T-helper 2 cell treated with Interferon-gamma antibody and Interleukin-4, amounts not matched to agents 100 ng/mL and 5 ng/mL, for 36 hours (primary cell): ENCODE measurements at regions not wholly inside any gene's neighbourhood (a gene's known extent, or its start where the extent isn't known, plus 50 kb on each side); places are given as distances from the start of the nearest gene placed in this dataset.
"Not testable (repeated sequence)": the region's sequence is repeated elsewhere in the genome, so short reads cannot be mapped to it uniquely, and the experiment has no call there.

ENCODE experiments used
- intact Hi-C: fragments of 100-400 bp; cut with micrococcal nuclease; formaldehyde crosslinking; loops from one replicate; pipeline ENCODE4 v1.15.1; 2023

- intact Hi-C loops: not testable (repeated sequence)
Measured at GRCh38 chr1:222470252-222470805, 77.6 kb downstream of the HHIPL2 start.

GRCh38 chr1:222466150-222466865 is 81.6 kb downstream of the HHIPL2 start:
- intact Hi-C loops: loop anchor here (5.0 to 10.0 kb wide), 3 partner anchors 151 to 658 kb away; partner anchors contain the start of gene MIA3

GRCh38 chr1:222465211-222466041 is 82.5 kb downstream of the HHIPL2 start:
- intact Hi-C loops: loop anchor here (1.0 to 10.0 kb wide), 7 partner anchors 124 to 659 kb away; partner anchors contain the start of genes MIA3 and TAF1A

GRCh38 chr1:222464841-222465210 is 83.1 kb downstream of the HHIPL2 start:
- intact Hi-C loops: loop anchor here (1.0 to 10.0 kb wide), 7 partner anchors 124 to 660 kb away; partner anchors contain the start of genes MIA3 and TAF1A

GRCh38 chr1:222463059-222463730 is 84.7 kb downstream of the HHIPL2 start:
- intact Hi-C loops: loop anchor here (10.0 kb wide), 1 partner anchor 662 kb away; no protein-coding TSS in a partner anchor

GRCh38 chr1:222462601-222463000 is 85.3 kb downstream of the HHIPL2 start:
- intact Hi-C loops: loop anchor here (10.0 kb wide), 1 partner anchor 662 kb away; no protein-coding TSS in a partner anchor

GRCh38 chr1:222461941-222462340 is 86.0 kb downstream of the HHIPL2 start:
- intact Hi-C loops: loop anchor here (10.0 kb wide), 1 partner anchor 663 kb away; no protein-coding TSS in a partner anchor

- intact Hi-C loops: loop anchor here (10.0 kb wide), 6 partner anchors 225 to 1195 kb away; partner anchors contain the start of gene DUSP10
Measured at GRCh38 chr1:222459652-222460051, 88.3 kb downstream of the HHIPL2 start.

- intact Hi-C loops: loop anchor here (10.0 kb wide), 5 partner anchors 223 to 1193 kb away; partner anchors contain the start of gene DUSP10
Measured at GRCh38 chr1:222457513-222457912, 90.4 kb downstream of the HHIPL2 start.

- intact Hi-C loops: loop anchor here (10.0 kb wide), 5 partner anchors 222 to 1192 kb away; partner anchors contain the start of gene DUSP10
Measured at GRCh38 chr1:222457084-222457483, 90.8 kb downstream of the HHIPL2 start.

- intact Hi-C loops: loop anchor here (1.0 to 10.0 kb wide), 8 partner anchors 221 to 1645 kb away; partner anchors contain the start of gene DUSP10
Measured at GRCh38 chr1:222455188-222455879, 92.6 kb downstream of the HHIPL2 start.

GRCh38 chr1:222454782-222455181 is 93.1 kb downstream of the HHIPL2 start:
- intact Hi-C loops: loop anchor here (1.0 to 10.0 kb wide), 8 partner anchors 220 to 1644 kb away; partner anchors contain the start of gene DUSP10

- intact Hi-C loops: loop anchor here (2.0 to 10.0 kb wide), 7 partner anchors 219 to 1643 kb away; partner anchors contain the start of gene DUSP10
Measured at GRCh38 chr1:222454186-222454585, 93.7 kb downstream of the HHIPL2 start.

- intact Hi-C loops: loop anchor here (10.0 kb wide), 5 partner anchors 217 to 1187 kb away; partner anchors contain the start of gene DUSP10
Measured at GRCh38 chr1:222452031-222452430, 95.9 kb downstream of the HHIPL2 start.

- intact Hi-C loops: no loop called here
Measured at GRCh38 chr1:222443566-222443965, 104.3 kb downstream of the HHIPL2 start.

- intact Hi-C loops: no loop called here
Measured at GRCh38 chr1:222441066-222441465, 106.8 kb downstream of the HHIPL2 start.

- intact Hi-C loops: no loop called here
Measured at GRCh38 chr1:222424826-222425225, 123.1 kb downstream of the HHIPL2 start.

GRCh38 chr1:222421380-222421779 is 126.5 kb downstream of the HHIPL2 start:
- intact Hi-C loops: no loop called here

GRCh38 chr1:222420633-222421032 is 127.3 kb downstream of the HHIPL2 start:
- intact Hi-C loops: no loop called here

- intact Hi-C loops: no loop called here
Measured at GRCh38 chr1:222418654-222419053, 129.2 kb downstream of the HHIPL2 start.
